ENCODE measurements at regions not wholly inside any gene's neighbourhood (a gene's known extent, or its start where the extent isn't known, plus 50 kb on each side); places are given as distances from the start of the nearest gene placed in this dataset.

- no peak for TF ChIP-seq TCF12 (IDR thresholded peaks at IDR 0.05; ENCODE audit: low read depth)
- no peak for TF ChIP-seq MAX (IDR thresholded peaks at IDR 0.05)
- no peak for TF ChIP-seq TEAD4 (IDR thresholded peaks at IDR 0.05)
- TF ChIP-seq RAD21 (IDR thresholded peaks at IDR 0.05; ENCODE audit: low read depth) = no peak
- no peak for TF ChIP-seq REST (IDR thresholded peaks at IDR 0.05; ENCODE audit: low read depth)
- no peak for TF ChIP-seq NFIC (IDR thresholded peaks at IDR 0.05)
- no peak for TF ChIP-seq EGR1 (IDR thresholded peaks at IDR 0.05)
- no peak for TF ChIP-seq USF1 (IDR thresholded peaks at IDR 0.05)
- TF ChIP-seq ZBTB7A (IDR thresholded peaks at IDR 0.05; ENCODE audit: low read depth) = no peak
- no peak for TF ChIP-seq EP300 (IDR thresholded peaks at IDR 0.05; ENCODE audit: borderline replicate concordance)
- TF ChIP-seq CEBPB (IDR thresholded peaks at IDR 0.05) = no peak
- no peak for TF ChIP-seq FOXM1 (IDR thresholded peaks at IDR 0.05; ENCODE audit: borderline replicate concordance, low read depth)
- TF ChIP-seq TAF1 (IDR thresholded peaks at IDR 0.05; ENCODE audit: low read depth) = no peak
- TF ChIP-seq YY1 (IDR thresholded peaks at IDR 0.05; ENCODE audit: low read depth) = no peak
- no peak for TF ChIP-seq CREB1 (IDR thresholded peaks at IDR 0.05; ENCODE audit: low read depth)
Measured at GRCh38 chr1:234896477-234897389, 231.9 kb downstream of the TOMM20 start.

- TF ChIP-seq CREB1 (IDR thresholded peaks at IDR 0.05; ENCODE audit: low read depth) (no peak), TEAD4 (IDR thresholded peaks at IDR 0.05) (no peak), YY1 (IDR thresholded peaks at IDR 0.05; ENCODE audit: low read depth) (no peak), NFIC (IDR thresholded peaks at IDR 0.05) (no peak), TCF12 (IDR thresholded peaks at IDR 0.05; ENCODE audit: low read depth) (no peak), FOXM1 (IDR thresholded peaks at IDR 0.05; ENCODE audit: borderline replicate concordance, low read depth) (no peak), REST (IDR thresholded peaks at IDR 0.05; ENCODE audit: low read depth) (no peak), EP300 (IDR thresholded peaks at IDR 0.05; ENCODE audit: borderline replicate concordance) (no peak), TAF1 (IDR thresholded peaks at IDR 0.05; ENCODE audit: low read depth) (no peak), EGR1 (IDR thresholded peaks at IDR 0.05) (no peak), USF1 (IDR thresholded peaks at IDR 0.05) (no peak), MAX (IDR thresholded peaks at IDR 0.05) (no peak), CEBPB (IDR thresholded peaks at IDR 0.05) (no peak)
Measured at GRCh38 chr1:234893725-234894630, 234.7 kb downstream of the TOMM20 start.

- no peak for TF ChIP-seq FOXM1 (IDR thresholded peaks at IDR 0.05; ENCODE audit: borderline replicate concordance, low read depth)
- no peak for TF ChIP-seq EP300 (IDR thresholded peaks at IDR 0.05; ENCODE audit: borderline replicate concordance)
Measured at GRCh38 chr1:234893359-234893724, 235.3 kb downstream of the TOMM20 start.

- no peak for TF ChIP-seq ZBTB7A (IDR thresholded peaks at IDR 0.05; ENCODE audit: low read depth)
- no peak for TF ChIP-seq MAX (IDR thresholded peaks at IDR 0.05)
Measured at GRCh38 chr1:234892642-234893041, 236.0 kb downstream of the TOMM20 start.

GRCh38 chr1:234891427-234891826, 237.2 kb downstream of the TOMM20 start:
- no peak for TF ChIP-seq EP300 (IDR thresholded peaks at IDR 0.05; ENCODE audit: borderline replicate concordance)
